OCI-LY3 (cell line): ENCODE measurements at regions not wholly inside any gene's neighbourhood (a gene's known extent, or its start where the extent isn't known, plus 50 kb on each side); places are given as distances from the start of the nearest gene placed in this dataset.

Source experiments
- H2AFZ ChIP-seq: fragments of 200-600, 300-600 bp; shearing (Covaris generic); 2 replicates; pipeline ENCODE4 v1.6.0; 2014; ENCODE audit warnings: antibody characterized with exemption, low read depth, low read length
- H3K27ac ChIP-seq: fragments of 200-600, 300-600 bp; sonication (generic); 2 replicates; pipeline ENCODE4 v1.5.1; 2014; ENCODE audit warnings: mild to moderate bottlenecking, low read length, moderate library complexity, mixed read lengths
- H3K27me3 ChIP-seq: fragments of 200-600, 300-600 bp; sonication (generic); 2 replicates; pipeline ENCODE4 v1.6.1; 2014; ENCODE audit warnings: low read depth, low read length, mixed read lengths
- H3K36me3 ChIP-seq: fragments of 200-600, 300-600 bp; sonication (generic); replicated peaks from 2 replicates; pipeline ENCODE3; 2014; ENCODE audit warnings: low read depth, low read length, mixed read lengths
- H3K4me1 ChIP-seq: fragments of 300-600, 200-600 bp; sonication (generic); 2 replicates; pipeline ENCODE4 v1.6.1; 2014; ENCODE audit warnings: low read length, mixed read lengths
- H3K4me2 ChIP-seq: fragments of 200-600, 300-600 bp; sonication (generic); 2 replicates; pipeline ENCODE4 v1.6.1; 2014; ENCODE audit warnings: low read length, mixed read lengths
- H3K4me3 ChIP-seq: fragments of 300-600, 200-600 bp; sonication (generic); 2 replicates; pipeline ENCODE4 v1.5.1; 2014; ENCODE audit warnings: antibody characterized with exemption, mild to moderate bottlenecking, low read length, moderate library complexity
- H3K79me2 ChIP-seq: fragments of 300-600, 200-600 bp; shearing (Covaris generic); 2 replicates; pipeline ENCODE4 v1.6.1; 2014; ENCODE audit warnings: mild to moderate bottlenecking, low read length, mixed read lengths
- H3K9ac ChIP-seq: fragments of 300-600, 200-600 bp; shearing (Covaris generic); 2 replicates; pipeline ENCODE4 v1.6.0; 2014; ENCODE audit warnings: mild to moderate bottlenecking, low read length, moderate library complexity
- H3K9me3 ChIP-seq: fragments of 200-600, 300-600 bp; shearing (Covaris generic); 2 replicates; pipeline ENCODE4 v1.6.1; 2014; ENCODE audit warnings: low read length, mixed read lengths; ENCODE audit not compliant: insufficient read depth
- H4K20me1 ChIP-seq: fragments of 200-600, 300-600 bp; sonication (generic); 2 replicates; pipeline ENCODE4 v1.6.1; 2016; ENCODE audit warnings: low read length, mixed read lengths; ENCODE audit not compliant: insufficient read depth
- EZH2phosphoT487 ChIP-seq: fragments of 200-600 bp; shearing (Covaris generic); IDR thresholded peaks from 2 replicates; pipeline ENCODE4 v1.6.1; 2018; ENCODE audit warnings: antibody characterized with exemption, mixed run types, low read depth
- TF ChIP-seq, protein P1 (sequence below): fragments of 200-600, 300-600 bp; sonication (generic); IDR thresholded peaks from 2 replicates; pipeline ENCODE4 v1.5.1; 2014; ENCODE audit warnings: antibody characterized with exemption, low read length, low read depth

DNA sequence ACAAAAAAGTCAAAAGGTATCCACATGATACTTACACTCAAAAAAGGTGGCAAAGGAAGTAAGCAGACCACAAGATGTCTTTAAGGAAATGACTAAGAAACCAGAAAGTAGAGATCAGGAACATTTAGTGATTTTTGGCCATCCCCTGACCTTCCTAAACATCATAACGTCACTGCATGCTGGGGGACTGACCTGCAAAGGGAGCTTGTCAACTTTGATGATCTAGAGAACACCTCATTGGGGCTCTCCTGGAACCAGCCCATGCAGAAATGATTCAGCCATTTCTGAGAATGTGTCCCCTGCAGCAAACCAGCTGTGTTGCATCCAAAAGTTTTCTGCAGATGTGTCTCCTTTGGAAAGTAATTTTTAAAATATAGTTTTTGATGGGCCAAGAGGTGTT is 152.2 kb upstream of the RASSF8 start:
- Histone ChIP-seq H3K79me2 (no peaks in the 10 kb centered on the region), H3K4me1 (peaks cover 38% of the 10 kb centered on the region), H3K9ac (no peak overlapping the region), H3K4me2 (peak overlapping the region; percentile 36), H3K27me3 (no peaks in the 10 kb centered on the region), H2AFZ (peak overlapping the region; percentile 47; the same call in 1 of the 2 replicates), H3K9me3 (peaks cover 11% of the 10 kb centered on the region; the same call in 1 of the 2 replicates), H4K20me1 (no peaks in the 10 kb centered on the region), H3K27ac (peak overlapping the region; percentile 5; the same call in 1 of the 2 replicates), H3K4me3 (no peak overlapping the region), H3K36me3 (peaks cover 11% of the 10 kb centered on the region)
- no peak for TF ChIP-seq EZH2phosphoT487
- TF ChIP-seq, protein P1, sequence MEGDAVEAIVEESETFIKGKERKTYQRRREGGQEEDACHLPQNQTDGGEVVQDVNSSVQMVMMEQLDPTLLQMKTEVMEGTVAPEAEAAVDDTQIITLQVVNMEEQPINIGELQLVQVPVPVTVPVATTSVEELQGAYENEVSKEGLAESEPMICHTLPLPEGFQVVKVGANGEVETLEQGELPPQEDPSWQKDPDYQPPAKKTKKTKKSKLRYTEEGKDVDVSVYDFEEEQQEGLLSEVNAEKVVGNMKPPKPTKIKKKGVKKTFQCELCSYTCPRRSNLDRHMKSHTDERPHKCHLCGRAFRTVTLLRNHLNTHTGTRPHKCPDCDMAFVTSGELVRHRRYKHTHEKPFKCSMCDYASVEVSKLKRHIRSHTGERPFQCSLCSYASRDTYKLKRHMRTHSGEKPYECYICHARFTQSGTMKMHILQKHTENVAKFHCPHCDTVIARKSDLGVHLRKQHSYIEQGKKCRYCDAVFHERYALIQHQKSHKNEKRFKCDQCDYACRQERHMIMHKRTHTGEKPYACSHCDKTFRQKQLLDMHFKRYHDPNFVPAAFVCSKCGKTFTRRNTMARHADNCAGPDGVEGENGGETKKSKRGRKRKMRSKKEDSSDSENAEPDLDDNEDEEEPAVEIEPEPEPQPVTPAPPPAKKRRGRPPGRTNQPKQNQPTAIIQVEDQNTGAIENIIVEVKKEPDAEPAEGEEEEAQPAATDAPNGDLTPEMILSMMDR, result no peak

DNA sequence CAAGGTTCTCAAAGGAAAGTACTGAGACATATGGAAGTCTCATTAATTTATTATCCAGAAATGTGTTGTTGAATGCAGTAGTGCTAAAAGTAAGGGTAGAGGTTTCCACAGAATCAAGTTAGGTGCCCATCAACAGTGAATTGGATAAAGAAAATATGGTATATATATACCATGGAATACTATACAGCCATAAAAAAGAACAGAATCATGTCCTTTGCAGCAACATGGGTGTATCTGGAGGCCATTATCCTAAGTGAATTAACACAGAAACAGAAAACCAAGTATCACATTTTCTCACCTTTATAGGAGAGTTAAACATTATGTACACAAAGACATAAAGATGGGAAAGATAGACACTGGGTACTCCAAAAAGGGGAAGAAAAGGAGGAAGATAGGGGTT is 149.9 kb upstream of the RASSF8 start:
- Histone ChIP-seq H3K27ac (peak overlapping the region; percentile 99; the same call in 1 of the 2 replicates), H3K4me3 (no peak overlapping the region), H3K27me3 (no peaks in the 10 kb centered on the region), H3K4me1 (peaks cover 59% of the 10 kb centered on the region), H4K20me1 (no peaks in the 10 kb centered on the region), H3K9ac (no peak overlapping the region), H3K9me3 (peaks cover 11% of the 10 kb centered on the region; the same call in 1 of the 2 replicates), H2AFZ (no peak overlapping the region), H3K79me2 (no peaks in the 10 kb centered on the region), H3K36me3 (peaks cover 11% of the 10 kb centered on the region), H3K4me2 (no peak overlapping the region)
- TF ChIP-seq, protein P1, result no peak
- no peak for TF ChIP-seq EZH2phosphoT487

DNA sequence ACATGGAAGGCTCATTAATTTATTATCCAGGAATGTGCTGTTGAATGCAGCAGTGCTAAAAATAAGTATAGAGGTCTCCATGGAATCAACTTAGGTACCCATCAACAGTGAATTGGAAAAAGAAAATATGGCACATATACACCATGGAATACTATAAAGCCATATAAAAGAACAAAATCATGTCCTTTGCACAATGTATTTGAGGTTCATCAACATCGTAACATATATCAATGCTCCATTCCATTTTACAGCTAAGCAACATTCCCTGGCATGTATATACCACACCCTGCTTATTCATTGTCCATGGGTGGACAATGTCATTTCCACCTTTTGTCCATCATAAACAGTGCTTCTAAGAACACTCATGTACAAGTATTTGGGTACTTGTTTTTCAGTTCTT is 147.8 kb upstream of the RASSF8 start:
- H3K79me2 ChIP-seq, result no peaks in the 10 kb centered on the region
- H3K27me3 ChIP-seq, result no peaks in the 10 kb centered on the region
- H2AFZ ChIP-seq, result no peak overlapping the region
- peaks cover 11% of the 10 kb centered on the region for H3K36me3 ChIP-seq
- H3K9me3 ChIP-seq, result peaks cover 11% of the 10 kb centered on the region; the same call in 1 of the 2 replicates
- H3K9ac ChIP-seq, result peak overlapping the region; percentile 5; the same call in 1 of the 2 replicates
- peaks cover 67% of the 10 kb centered on the region for H3K4me1 ChIP-seq
- peak overlapping the region; percentile 95; the same call in 1 of the 2 replicates for H3K4me2 ChIP-seq
- H3K27ac ChIP-seq, result peak overlapping the region; percentile 99
- peak overlapping the region; percentile 13; the same call in 1 of the 2 replicates for H3K4me3 ChIP-seq
- TF ChIP-seq, protein P1, result no peak
- TF ChIP-seq EZH2phosphoT487, result no peak
- no peaks in the 10 kb centered on the region for H4K20me1 ChIP-seq

DNA sequence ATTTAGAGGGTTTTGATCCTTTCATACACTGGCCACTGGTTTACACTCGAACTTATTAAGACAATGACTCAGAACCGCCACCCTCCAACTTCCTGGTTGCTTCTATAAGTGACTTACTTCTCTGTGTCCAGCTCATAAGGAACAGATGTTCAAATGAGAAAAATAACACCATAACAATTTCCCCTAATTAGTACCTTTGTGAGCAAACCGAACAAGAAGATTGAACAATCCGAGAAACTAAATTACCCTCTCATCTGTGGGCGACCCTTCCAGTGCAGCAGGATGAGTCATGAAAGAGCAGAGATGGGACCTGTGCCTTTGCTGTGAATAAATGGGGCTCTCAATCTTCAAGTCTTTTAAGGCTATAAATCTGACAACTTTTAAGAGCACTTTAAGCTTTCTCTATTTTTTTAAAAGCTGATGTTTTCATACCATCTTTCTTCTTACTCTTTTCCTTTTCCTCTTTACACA is 146.8 kb upstream of the RASSF8 start:
- TF ChIP-seq, protein P1, result no peak
- TF ChIP-seq EZH2phosphoT487, result no peak
- Histone ChIP-seq H3K27me3 (no peaks in the 10 kb centered on the region), H3K4me1 (peaks cover 60% of the 10 kb centered on the region), H3K9me3 (peaks cover 11% of the 10 kb centered on the region; the same call in 1 of the 2 replicates), H3K4me2 (peak overlapping the region; percentile 95), H3K79me2 (no peaks in the 10 kb centered on the region), H2AFZ (0 out of 2 replicates have a peak overlapping the region, but pooled peaks have one; percentile 44), H3K4me3 (peak overlapping the region; percentile 70), H3K9ac (peak overlapping the region; percentile 90), H3K27ac (peak overlapping the region; percentile 99), H4K20me1 (no peaks in the 10 kb centered on the region), H3K36me3 (peaks cover 11% of the 10 kb centered on the region)
